ENCODE measurements at regions not wholly inside any gene's neighbourhood (a gene's known extent, or its start where the extent isn't known, plus 50 kb on each side); places are given as distances from the start of the nearest gene placed in this dataset.

DNA sequence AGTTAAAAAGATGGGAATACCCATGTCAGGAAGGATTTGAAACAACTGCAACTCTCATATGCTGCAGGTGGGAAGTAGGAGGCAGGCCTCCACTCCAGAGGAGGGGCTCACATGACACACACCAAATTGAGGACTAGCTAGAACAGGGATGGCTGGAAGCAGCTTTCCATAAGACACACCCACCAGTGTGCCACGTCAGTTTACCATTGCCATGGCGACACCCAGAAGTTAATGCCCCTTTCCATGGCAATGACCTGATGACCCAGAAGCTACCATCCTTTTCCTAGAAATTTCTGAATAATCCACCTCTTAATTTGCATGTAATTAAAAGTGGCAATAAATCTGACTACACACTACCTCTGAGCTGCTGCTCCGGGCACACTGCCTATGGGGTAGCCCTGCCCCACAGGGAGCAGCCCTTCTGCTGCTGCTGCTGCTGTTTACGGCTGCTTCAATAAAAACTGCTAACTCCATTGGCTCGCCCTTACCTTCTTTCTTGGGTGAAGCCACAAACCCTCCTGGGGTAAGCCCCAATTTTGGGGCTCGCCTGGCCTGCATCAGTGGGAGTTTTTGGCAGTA is 89.4 kb downstream of the RRM2 start:
- TF ChIP-seq, protein P1, sequence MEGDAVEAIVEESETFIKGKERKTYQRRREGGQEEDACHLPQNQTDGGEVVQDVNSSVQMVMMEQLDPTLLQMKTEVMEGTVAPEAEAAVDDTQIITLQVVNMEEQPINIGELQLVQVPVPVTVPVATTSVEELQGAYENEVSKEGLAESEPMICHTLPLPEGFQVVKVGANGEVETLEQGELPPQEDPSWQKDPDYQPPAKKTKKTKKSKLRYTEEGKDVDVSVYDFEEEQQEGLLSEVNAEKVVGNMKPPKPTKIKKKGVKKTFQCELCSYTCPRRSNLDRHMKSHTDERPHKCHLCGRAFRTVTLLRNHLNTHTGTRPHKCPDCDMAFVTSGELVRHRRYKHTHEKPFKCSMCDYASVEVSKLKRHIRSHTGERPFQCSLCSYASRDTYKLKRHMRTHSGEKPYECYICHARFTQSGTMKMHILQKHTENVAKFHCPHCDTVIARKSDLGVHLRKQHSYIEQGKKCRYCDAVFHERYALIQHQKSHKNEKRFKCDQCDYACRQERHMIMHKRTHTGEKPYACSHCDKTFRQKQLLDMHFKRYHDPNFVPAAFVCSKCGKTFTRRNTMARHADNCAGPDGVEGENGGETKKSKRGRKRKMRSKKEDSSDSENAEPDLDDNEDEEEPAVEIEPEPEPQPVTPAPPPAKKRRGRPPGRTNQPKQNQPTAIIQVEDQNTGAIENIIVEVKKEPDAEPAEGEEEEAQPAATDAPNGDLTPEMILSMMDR (IDR thresholded peaks at IDR 0.05; ENCODE audit: low read depth, low read length, missing input control): no peak
- TF ChIP-seq REST (IDR thresholded peaks at IDR 0.05): no peak
- TF ChIP-seq SP1 (IDR thresholded peaks at IDR 0.05): no peak

Data from liver (tissue), 3 donors.